Liver (tissue), 3 donors: ENCODE measurements at regions not wholly inside any gene's neighbourhood (a gene's known extent, or its start where the extent isn't known, plus 50 kb on each side); places are given as distances from the start of the nearest gene placed in this dataset.

Source experiments
- CTCF ChIP-seq: fragments of 150-350 bp; IDR thresholded peaks from 2 replicates; pipeline ENCODE4 v1.5.1; 2017; ENCODE audit warnings: improper control_type of control experiment, low read depth, low read length; ENCODE audit not compliant: missing input control
- EGR1 ChIP-seq, 2 donors: IDR thresholded peaks; 2 replicates each; pipeline ENCODE4 v1.6.1; 2016 to 2018; ENCODE audit warnings: antibody characterized with exemption in 2 of 2, low read depth in 2 of 2
- GABPA ChIP-seq, 2 donors: IDR thresholded peaks in 1 of 2; conservative IDR thresholded peaks in 1 of 2; 2 replicates each; pipeline ENCODE4 v1.6.1; 2016; ENCODE audit warnings: antibody characterized with exemption in 2 of 2, mild to moderate bottlenecking in 1 of 2, moderate library complexity in 1 of 2
- RXRA ChIP-seq, 2 donors: IDR thresholded peaks; 2 replicates each; pipeline ENCODE4 v1.6.1; 2017 to 2018; ENCODE audit warnings: antibody characterized with exemption in 2 of 2, mild to moderate bottlenecking in 1 of 2
- TF ChIP-seq, protein P1 (sequence below): IDR thresholded peaks from 2 replicates; pipeline ENCODE4 v1.6.1; 2016; ENCODE audit warnings: antibody characterized with exemption, mild to moderate bottlenecking
- donor health status: healthy.
- donor health status: healthy.

DNA sequence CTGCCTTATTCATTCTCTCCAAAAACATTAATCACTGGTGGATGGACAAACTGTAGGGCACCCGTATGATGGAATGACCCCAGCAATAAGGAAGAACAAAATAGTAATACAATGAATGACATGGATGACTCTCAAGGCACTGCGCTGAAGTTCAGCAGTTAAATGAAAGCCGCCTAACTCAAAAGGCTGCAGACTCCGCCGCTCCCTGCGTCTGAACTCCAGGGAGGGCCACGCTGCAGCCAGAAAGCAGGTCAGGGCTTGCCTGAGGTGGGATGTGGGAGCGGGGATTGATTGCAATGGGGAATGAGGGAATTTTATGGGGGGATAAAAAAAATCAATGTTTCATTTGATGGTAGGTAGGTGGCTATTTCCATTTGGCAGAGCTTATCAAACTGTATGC is 86.5 kb upstream of the LAPTM4A start:
- TF ChIP-seq EGR1 (IDR thresholded peaks at IDR 0.05; ENCODE audit: low read depth in 2 of 2) (no peak), GABPA (IDR thresholded peaks at IDR 0.05 in 1 of 2, conservative IDR thresholded peaks at IDR 0.05 in 1 of 2) (no peak), CTCF (no peak), RXRA (IDR thresholded peaks at IDR 0.05) (no peak)
- TF ChIP-seq, protein P1, sequence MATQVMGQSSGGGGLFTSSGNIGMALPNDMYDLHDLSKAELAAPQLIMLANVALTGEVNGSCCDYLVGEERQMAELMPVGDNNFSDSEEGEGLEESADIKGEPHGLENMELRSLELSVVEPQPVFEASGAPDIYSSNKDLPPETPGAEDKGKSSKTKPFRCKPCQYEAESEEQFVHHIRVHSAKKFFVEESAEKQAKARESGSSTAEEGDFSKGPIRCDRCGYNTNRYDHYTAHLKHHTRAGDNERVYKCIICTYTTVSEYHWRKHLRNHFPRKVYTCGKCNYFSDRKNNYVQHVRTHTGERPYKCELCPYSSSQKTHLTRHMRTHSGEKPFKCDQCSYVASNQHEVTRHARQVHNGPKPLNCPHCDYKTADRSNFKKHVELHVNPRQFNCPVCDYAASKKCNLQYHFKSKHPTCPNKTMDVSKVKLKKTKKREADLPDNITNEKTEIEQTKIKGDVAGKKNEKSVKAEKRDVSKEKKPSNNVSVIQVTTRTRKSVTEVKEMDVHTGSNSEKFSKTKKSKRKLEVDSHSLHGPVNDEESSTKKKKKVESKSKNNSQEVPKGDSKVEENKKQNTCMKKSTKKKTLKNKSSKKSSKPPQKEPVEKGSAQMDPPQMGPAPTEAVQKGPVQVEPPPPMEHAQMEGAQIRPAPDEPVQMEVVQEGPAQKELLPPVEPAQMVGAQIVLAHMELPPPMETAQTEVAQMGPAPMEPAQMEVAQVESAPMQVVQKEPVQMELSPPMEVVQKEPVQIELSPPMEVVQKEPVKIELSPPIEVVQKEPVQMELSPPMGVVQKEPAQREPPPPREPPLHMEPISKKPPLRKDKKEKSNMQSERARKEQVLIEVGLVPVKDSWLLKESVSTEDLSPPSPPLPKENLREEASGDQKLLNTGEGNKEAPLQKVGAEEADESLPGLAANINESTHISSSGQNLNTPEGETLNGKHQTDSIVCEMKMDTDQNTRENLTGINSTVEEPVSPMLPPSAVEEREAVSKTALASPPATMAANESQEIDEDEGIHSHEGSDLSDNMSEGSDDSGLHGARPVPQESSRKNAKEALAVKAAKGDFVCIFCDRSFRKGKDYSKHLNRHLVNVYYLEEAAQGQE = no peak
